ENCODE measurements at regions not wholly inside any gene's neighbourhood (a gene's known extent, or its start where the extent isn't known, plus 50 kb on each side); places are given as distances from the start of the nearest gene placed in this dataset.

GRCh38 chr14:28407031-28407825 lies 359.4 kb upstream of the FOXG1 start:
- TF ChIP-seq POLR2A (IDR thresholded peaks at IDR 0.05; ENCODE audit: extremely low read depth, insufficient read length), result no peak
- TF ChIP-seq, protein P1, sequence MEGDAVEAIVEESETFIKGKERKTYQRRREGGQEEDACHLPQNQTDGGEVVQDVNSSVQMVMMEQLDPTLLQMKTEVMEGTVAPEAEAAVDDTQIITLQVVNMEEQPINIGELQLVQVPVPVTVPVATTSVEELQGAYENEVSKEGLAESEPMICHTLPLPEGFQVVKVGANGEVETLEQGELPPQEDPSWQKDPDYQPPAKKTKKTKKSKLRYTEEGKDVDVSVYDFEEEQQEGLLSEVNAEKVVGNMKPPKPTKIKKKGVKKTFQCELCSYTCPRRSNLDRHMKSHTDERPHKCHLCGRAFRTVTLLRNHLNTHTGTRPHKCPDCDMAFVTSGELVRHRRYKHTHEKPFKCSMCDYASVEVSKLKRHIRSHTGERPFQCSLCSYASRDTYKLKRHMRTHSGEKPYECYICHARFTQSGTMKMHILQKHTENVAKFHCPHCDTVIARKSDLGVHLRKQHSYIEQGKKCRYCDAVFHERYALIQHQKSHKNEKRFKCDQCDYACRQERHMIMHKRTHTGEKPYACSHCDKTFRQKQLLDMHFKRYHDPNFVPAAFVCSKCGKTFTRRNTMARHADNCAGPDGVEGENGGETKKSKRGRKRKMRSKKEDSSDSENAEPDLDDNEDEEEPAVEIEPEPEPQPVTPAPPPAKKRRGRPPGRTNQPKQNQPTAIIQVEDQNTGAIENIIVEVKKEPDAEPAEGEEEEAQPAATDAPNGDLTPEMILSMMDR (IDR thresholded peaks at IDR 0.05; ENCODE audit: low read depth, low read length), result no peak
- no peak for TF ChIP-seq MYC (IDR thresholded peaks at IDR 0.05; ENCODE audit: low read depth, low read length)
- no peak for TF ChIP-seq MAX (IDR thresholded peaks at IDR 0.05; ENCODE audit: low read depth, low read length)
